GM10248 (cell line): ENCODE measurements at regions not wholly inside any gene's neighbourhood (a gene's known extent, or its start where the extent isn't known, plus 50 kb on each side); places are given as distances from the start of the nearest gene placed in this dataset.

ENCODE experiments used
- CTCF ChIA-PET: fragments of 300-600 bp; sonication (Branson Sonifier 250); formaldehyde crosslinking; extraction: SDS; loops from one replicate; lab custom pipeline; 2021; ENCODE audit warnings: antibody characterized with exemption; lab: Yijun Ruan, JAX
- POLR2A ChIA-PET: fragments of 350-650 bp; sonication (Branson Sonifier 250); formaldehyde crosslinking; extraction: SDS; loops from one replicate; lab custom pipeline; 2020; ENCODE audit warnings: antibody characterized with exemption; lab: Yijun Ruan, JAX
- DNase-seq: peaks from one replicate; pipeline ENCODE4 v3.0.0; 2012; ENCODE audit errors: extremely low spot score
- CTCF ChIP-seq: IDR thresholded peaks from 2 replicates; pipeline ENCODE4 v1.5.1; 2012; ENCODE audit warnings: mild to moderate bottlenecking, low read depth; ENCODE audit errors: extremely low read depth, missing control alignments, control extremely low read depth

GRCh38 chr12:105423237-105423636 is 92.7 kb downstream of the C12orf75 start:
- no peak for TF ChIP-seq CTCF
- CTCF ChIA-PET = interaction anchor here (1.0 kb wide), 1 partner anchor 801 kb away, joined by 5 read pairs; no protein-coding TSS in a partner anchor
- POLR2A ChIA-PET = no interaction called here
- no peak for DNase-seq

- no peak for TF ChIP-seq CTCF
- DNase-seq = no peak
- ChIA-PET POLR2A (no interaction called here), CTCF (interaction anchor here (1.0 kb wide), 1 partner anchor 800 kb away, joined by 5 read pairs; no protein-coding TSS in a partner anchor)
These were observed 93.4 kb downstream of the C12orf75 start for GRCh38 chr12:105423921-105424320.

GRCh38 chr12:105425254-105426174 is 95.0 kb downstream of the C12orf75 start:
- DNase-seq = no peak
- CTCF ChIA-PET = no interaction called here
- no peak for TF ChIP-seq CTCF
- POLR2A ChIA-PET = no interaction called here

GRCh38 chr12:105426766-105427165 is 96.3 kb downstream of the C12orf75 start:
- ChIA-PET CTCF (no interaction called here), POLR2A (no interaction called here)
- DNase-seq = no peak

GRCh38 chr12:105427883-105428282 is 97.4 kb downstream of the C12orf75 start:
- CTCF ChIA-PET = interaction anchor here (0.7 kb wide), 1 partner anchor 709 kb away, joined by 3 read pairs; no protein-coding TSS in a partner anchor
- TF ChIP-seq CTCF = no peak
- POLR2A ChIA-PET = no interaction called here
- DNase-seq = no peak

More at GRCh38 chr12:105426766-105427165, 96.3 kb downstream of the C12orf75 start:
- no peak for TF ChIP-seq CTCF

- CTCF ChIA-PET = no interaction called here
- DNase-seq = no peak
- POLR2A ChIA-PET = no interaction called here
- no peak for TF ChIP-seq CTCF
These were observed 98.4 kb downstream of the C12orf75 start for GRCh38 chr12:105428793-105429395.
